ENCODE measurements at regions not wholly inside any gene's neighbourhood (a gene's known extent, or its start where the extent isn't known, plus 50 kb on each side); places are given as distances from the start of the nearest gene placed in this dataset.

DNA sequence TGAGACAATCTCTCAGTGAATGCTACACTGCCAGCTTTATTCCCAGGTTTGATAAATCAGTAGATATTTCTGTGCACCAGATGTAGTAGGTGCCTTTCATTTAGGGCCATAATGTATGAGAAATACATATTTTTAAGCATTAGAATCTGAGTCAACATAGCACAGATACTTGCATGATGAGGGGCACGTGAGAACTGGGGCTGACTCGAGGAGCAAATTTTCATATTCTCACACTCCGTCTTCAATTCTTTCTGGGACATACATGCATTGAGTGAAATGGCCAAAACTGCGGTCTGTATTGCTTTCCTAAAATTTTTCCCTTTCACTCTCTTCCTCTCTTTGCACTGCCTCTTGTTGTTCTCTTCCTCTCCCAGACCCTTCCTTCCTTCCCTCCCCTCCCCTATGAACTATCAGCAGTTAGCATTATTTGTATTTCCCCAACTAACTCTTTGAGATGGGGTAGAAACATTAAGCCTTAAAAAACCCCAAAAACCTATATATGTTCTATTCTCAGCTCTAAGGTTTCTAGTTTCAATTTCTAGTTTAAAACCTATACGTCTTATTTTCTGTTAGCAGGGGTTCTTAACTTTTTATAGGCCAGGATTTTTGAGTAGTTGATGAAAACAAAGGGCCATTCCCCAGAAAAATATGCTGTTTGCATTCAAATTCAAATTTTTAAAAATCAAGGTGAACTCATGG, 289.1 kb downstream of the PTBP2 start:
- TF ChIP-seq, protein P1, sequence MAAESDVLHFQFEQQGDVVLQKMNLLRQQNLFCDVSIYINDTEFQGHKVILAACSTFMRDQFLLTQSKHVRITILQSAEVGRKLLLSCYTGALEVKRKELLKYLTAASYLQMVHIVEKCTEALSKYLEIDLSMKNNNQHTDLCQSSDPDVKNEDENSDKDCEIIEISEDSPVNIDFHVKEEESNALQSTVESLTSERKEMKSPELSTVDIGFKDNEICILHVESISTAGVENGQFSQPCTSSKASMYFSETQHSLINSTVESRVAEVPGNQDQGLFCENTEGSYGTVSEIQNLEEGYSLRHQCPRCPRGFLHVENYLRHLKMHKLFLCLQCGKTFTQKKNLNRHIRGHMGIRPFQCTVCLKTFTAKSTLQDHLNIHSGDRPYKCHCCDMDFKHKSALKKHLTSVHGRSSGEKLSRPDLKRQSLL (tag by site-specific recombination; IDR thresholded peaks at IDR 0.05), result no peak
- TF ChIP-seq HOXD13 (CRISPR knock-in tag; IDR thresholded peaks at IDR 0.05; ENCODE audit: borderline replicate concordance), result no peak
- TF ChIP-seq, protein P2, sequence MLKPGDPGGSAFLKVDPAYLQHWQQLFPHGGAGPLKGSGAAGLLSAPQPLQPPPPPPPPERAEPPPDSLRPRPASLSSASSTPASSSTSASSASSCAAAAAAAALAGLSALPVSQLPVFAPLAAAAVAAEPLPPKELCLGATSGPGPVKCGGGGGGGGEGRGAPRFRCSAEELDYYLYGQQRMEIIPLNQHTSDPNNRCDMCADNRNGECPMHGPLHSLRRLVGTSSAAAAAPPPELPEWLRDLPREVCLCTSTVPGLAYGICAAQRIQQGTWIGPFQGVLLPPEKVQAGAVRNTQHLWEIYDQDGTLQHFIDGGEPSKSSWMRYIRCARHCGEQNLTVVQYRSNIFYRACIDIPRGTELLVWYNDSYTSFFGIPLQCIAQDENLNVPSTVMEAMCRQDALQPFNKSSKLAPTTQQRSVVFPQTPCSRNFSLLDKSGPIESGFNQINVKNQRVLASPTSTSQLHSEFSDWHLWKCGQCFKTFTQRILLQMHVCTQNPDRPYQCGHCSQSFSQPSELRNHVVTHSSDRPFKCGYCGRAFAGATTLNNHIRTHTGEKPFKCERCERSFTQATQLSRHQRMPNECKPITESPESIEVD (tag by site-specific recombination; IDR thresholded peaks at IDR 0.05), result no peak

Measured in HEK293 (cell line).